HFFc6 (cell line): ENCODE measurements at regions not wholly inside any gene's neighbourhood (a gene's known extent, or its start where the extent isn't known, plus 50 kb on each side); places are given as distances from the start of the nearest gene placed in this dataset.

Experiments used
- DNase-seq: peaks from one replicate; pipeline ENCODE4 v3.0.0-alpha.2; 2018
- H3K27ac Mint-ChIP-seq: 2 replicates; pipeline ENCODE4 v1.8.0; 2020; ENCODE audit warnings: mild to moderate bottlenecking, mixed read lengths
- H3K27me3 Mint-ChIP-seq: 2 replicates; pipeline ENCODE4 v1.8.0; 2021; ENCODE audit warnings: mild to moderate bottlenecking, moderate library complexity, mixed read lengths; ENCODE audit not compliant: insufficient read depth
- H3K36me3 Mint-ChIP-seq: 2 replicates; pipeline ENCODE4 v1.8.0; 2021; ENCODE audit warnings: low read depth, mixed read lengths
- H3K4me1 Mint-ChIP-seq: 2 replicates; pipeline ENCODE4 v1.8.0; 2020; ENCODE audit warnings: low read depth, mixed read lengths
- H3K4me3 Mint-ChIP-seq: 2 replicates; pipeline ENCODE4 v1.8.0; 2020; ENCODE audit warnings: mild to moderate bottlenecking, moderate library complexity, mixed read lengths
- H3K9me3 Mint-ChIP-seq: 2 replicates; pipeline ENCODE4 v1.8.0; 2020; ENCODE audit warnings: mild to moderate bottlenecking, mixed read lengths
- CTCF ChIP-seq: fragments of 200-600 bp; sonication (generic); IDR thresholded peaks from 2 replicates; pipeline ENCODE4 v1.5.0; 2021; ENCODE audit warnings: antibody characterized with exemption, mild to moderate bottlenecking

DNA sequence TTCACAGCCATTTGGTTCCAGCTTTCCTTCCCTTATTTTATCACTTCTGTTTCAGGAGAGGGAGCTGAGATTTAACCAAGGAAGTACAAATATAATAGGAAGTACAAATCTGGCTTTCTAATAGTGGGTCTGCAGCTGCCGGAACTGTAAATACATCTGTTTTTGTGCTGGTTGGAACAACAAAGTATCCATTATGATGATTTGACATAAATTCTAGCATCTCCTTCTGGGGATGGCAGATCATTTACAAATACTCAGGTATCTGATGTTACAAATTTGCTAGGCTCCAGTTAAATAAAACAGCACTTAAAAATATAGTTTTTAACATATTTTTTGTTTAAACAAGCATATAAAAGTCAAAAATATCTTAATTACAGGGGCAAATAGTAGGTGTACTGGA, 131.3 kb upstream of the SMIM21 start:
- Mint-ChIP-seq H3K4me3 (no peak overlapping the region), H3K36me3 (no peaks in the 10 kb centered on the region), H3K27me3 (peaks cover 4% of the 10 kb centered on the region), H3K27ac (no peak overlapping the region), H3K9me3 (no peaks in the 10 kb centered on the region), H3K4me1 (no peaks in the 10 kb centered on the region)
- no peak for TF ChIP-seq CTCF
- no peak for DNase-seq

- H3K4me3 Mint-ChIP-seq, result no peak overlapping the region
- no peak for TF ChIP-seq CTCF
- H3K27me3 Mint-ChIP-seq, result peaks cover 15% of the 10 kb centered on the region
- H3K36me3 Mint-ChIP-seq, result no peaks in the 10 kb centered on the region
- no peaks in the 10 kb centered on the region for H3K9me3 Mint-ChIP-seq
- no peak overlapping the region for H3K27ac Mint-ChIP-seq
- no peaks in the 10 kb centered on the region for H3K4me1 Mint-ChIP-seq
- DNase-seq, result no peak
Measured at GRCh38 chr18:75556841-75557240, 129.3 kb upstream of the SMIM21 start.

- Mint-ChIP-seq H3K27ac (no peak overlapping the region), H3K9me3 (no peaks in the 10 kb centered on the region), H3K4me3 (no peak overlapping the region), H3K4me1 (no peaks in the 10 kb centered on the region), H3K36me3 (no peaks in the 10 kb centered on the region), H3K27me3 (peaks cover 27% of the 10 kb centered on the region)
- TF ChIP-seq CTCF, result no peak
- no peak for DNase-seq
Measured at GRCh38 chr18:75554644-75555185, 127.2 kb upstream of the SMIM21 start.

- Mint-ChIP-seq H3K9me3 (no peaks in the 10 kb centered on the region), H3K4me3 (no peak overlapping the region), H3K36me3 (no peaks in the 10 kb centered on the region), H3K27ac (no peak overlapping the region), H3K4me1 (no peaks in the 10 kb centered on the region), H3K27me3 (peaks cover 28% of the 10 kb centered on the region)
- DNase-seq, result no peak
- TF ChIP-seq CTCF, result no peak
Measured at GRCh38 chr18:75554176-75554575, 126.7 kb upstream of the SMIM21 start.

- TF ChIP-seq CTCF, result no peak
- no peak for DNase-seq
- no peaks in the 10 kb centered on the region for H3K9me3 Mint-ChIP-seq
- no peaks in the 10 kb centered on the region for H3K4me1 Mint-ChIP-seq
- no peak overlapping the region for H3K27ac Mint-ChIP-seq
- no peak overlapping the region for H3K4me3 Mint-ChIP-seq
- H3K27me3 Mint-ChIP-seq, result peaks cover 33% of the 10 kb centered on the region
- H3K36me3 Mint-ChIP-seq, result no peaks in the 10 kb centered on the region
Measured at GRCh38 chr18:75553021-75553420, 125.5 kb upstream of the SMIM21 start.

GRCh38 chr18:75551071-75551470, 123.6 kb upstream of the SMIM21 start:
- Mint-ChIP-seq H3K4me3 (no peak overlapping the region), H3K36me3 (no peaks in the 10 kb centered on the region; the same call in 1 of the 2 replicates), H3K9me3 (no peaks in the 10 kb centered on the region), H3K27me3 (peaks cover 36% of the 10 kb centered on the region), H3K27ac (no peak overlapping the region), H3K4me1 (no peaks in the 10 kb centered on the region)
- no peak for DNase-seq
- TF ChIP-seq CTCF, result no peak
